ENCODE measurements at regions not wholly inside any gene's neighbourhood (a gene's known extent, or its start where the extent isn't known, plus 50 kb on each side); places are given as distances from the start of the nearest gene placed in this dataset.

GRCh38 chr2:191610756-191611155 is 67.2 kb upstream of the NABP1 start:
- no peak overlapping the region for H3K27ac ChIP-seq
- ChIA-PET POLR2A (ENCODE audit: low non-redundant PET) (no interaction called here), CTCF (no interaction called here)
- TF ChIP-seq CTCF (conservative IDR thresholded peaks at IDR 0.05; ENCODE audit: low read depth) = no peak
- no peak for DNase-seq (ENCODE audit: low spot score)

- POLR2A ChIA-PET (ENCODE audit: low non-redundant PET) = no interaction called here
- TF ChIP-seq CTCF (conservative IDR thresholded peaks at IDR 0.05; ENCODE audit: low read depth) = no peak
- no peak for DNase-seq (ENCODE audit: low spot score)
- CTCF ChIA-PET = no interaction called here
- peak overlapping the region; percentile 63 for H3K27ac ChIP-seq
Observed at GRCh38 chr2:191611614-191612013, 66.3 kb upstream of the NABP1 start.

- ChIA-PET CTCF (no interaction called here), POLR2A (ENCODE audit: low non-redundant PET) (no interaction called here)
- no peak overlapping the region for H3K27ac ChIP-seq
- peak; percentile 69 for DNase-seq (ENCODE audit: low spot score)
- no peak for TF ChIP-seq CTCF (conservative IDR thresholded peaks at IDR 0.05; ENCODE audit: low read depth)
Observed at GRCh38 chr2:191612496-191612895, 65.4 kb upstream of the NABP1 start.

- TF ChIP-seq CTCF (conservative IDR thresholded peaks at IDR 0.05; ENCODE audit: low read depth) = no peak
- CTCF ChIA-PET = interaction anchor here (0.6 kb wide), 1 partner anchor 10 kb away, joined by 3 read pairs; no protein-coding TSS in a partner anchor
- POLR2A ChIA-PET (ENCODE audit: low non-redundant PET) = no interaction called here
- no peak overlapping the region for H3K27ac ChIP-seq
- no peak for DNase-seq (ENCODE audit: low spot score)
Observed at GRCh38 chr2:191614759-191615158, 63.2 kb upstream of the NABP1 start.

GRCh38 chr2:191615596-191615995 is 62.3 kb upstream of the NABP1 start:
- CTCF ChIA-PET = interaction anchor here (0.7 kb wide), 1 partner anchor 951 kb away, joined by 3 read pairs; no protein-coding TSS in a partner anchor
- H3K27ac ChIP-seq = no peak overlapping the region
- POLR2A ChIA-PET (ENCODE audit: low non-redundant PET) = no interaction called here
- TF ChIP-seq CTCF (conservative IDR thresholded peaks at IDR 0.05; ENCODE audit: low read depth) = no peak
- DNase-seq (ENCODE audit: low spot score) = no peak

GRCh38 chr2:191617575-191617974 is 60.4 kb upstream of the NABP1 start:
- TF ChIP-seq CTCF (conservative IDR thresholded peaks at IDR 0.05; ENCODE audit: low read depth) = no peak
- POLR2A ChIA-PET (ENCODE audit: low non-redundant PET) = no interaction called here
- DNase-seq (ENCODE audit: low spot score) = no peak
- CTCF ChIA-PET = interaction anchor here (0.6 to 0.7 kb wide), 3 partner anchors 53 to 1612 kb away, joined by 3 to 4 read pairs (median 3); no protein-coding TSS in a partner anchor
- no peak overlapping the region for H3K27ac ChIP-seq

Data from RWPE1 (cell line).